Activated CD8-positive, alpha-beta T cell treated with anti-CD3 and anti-CD28 coated beads, Interleukin-2, amount 10 ng/mL, durations not matched to agents 7 days and 5 days (primary cell): ENCODE measurements at regions not wholly inside any gene's neighbourhood (a gene's known extent, or its start where the extent isn't known, plus 50 kb on each side); places are given as distances from the start of the nearest gene placed in this dataset.

Source experiments
- ATAC-seq: fragments of 150-1000 bp; cut with Tn5 transposase; one replicate; pipeline ENCODE4 v1.10.0; 2021; ENCODE audit warnings: moderate library complexity
- CTCF ChIA-PET: fragments of 350-600 bp; sonication (Branson Sonifier 250); formaldehyde crosslinking; loops from one replicate; lab custom pipeline; 2021; ENCODE audit warnings: antibody characterized with exemption; lab: Charles Lee
- POLR2A ChIA-PET: fragments of 350-600 bp; sonication (Branson Sonifier 250); formaldehyde crosslinking; loops from one replicate; lab custom pipeline; 2021; ENCODE audit warnings: antibody characterized with exemption; lab: Charles Lee
- DNase-seq: peaks from one replicate; pipeline ENCODE4 v3.0.0-alpha.2; 2020
- H3K27ac Mint-ChIP-seq: one replicate; pipeline ENCODE4 v1.8.0; 2021; ENCODE audit warnings: mild to moderate bottlenecking, mixed read lengths
- H3K27me3 Mint-ChIP-seq: one replicate; pipeline ENCODE4 v1.8.0; 2021; ENCODE audit warnings: low read depth, mixed read lengths
- H3K36me3 Mint-ChIP-seq: one replicate; pipeline ENCODE4 v1.8.0; 2021; ENCODE audit warnings: low read depth, mixed read lengths
- H3K4me1 Mint-ChIP-seq: one replicate; pipeline ENCODE4 v1.8.0; 2021; ENCODE audit warnings: low read depth, mixed read lengths
- H3K4me3 Mint-ChIP-seq: one replicate; pipeline ENCODE4 v1.8.0; 2021; ENCODE audit warnings: mild to moderate bottlenecking, mixed read lengths
- H3K9me3 Mint-ChIP-seq: one replicate; pipeline ENCODE4 v1.8.0; 2022; ENCODE audit warnings: mixed read lengths; ENCODE audit not compliant: insufficient read depth

DNA sequence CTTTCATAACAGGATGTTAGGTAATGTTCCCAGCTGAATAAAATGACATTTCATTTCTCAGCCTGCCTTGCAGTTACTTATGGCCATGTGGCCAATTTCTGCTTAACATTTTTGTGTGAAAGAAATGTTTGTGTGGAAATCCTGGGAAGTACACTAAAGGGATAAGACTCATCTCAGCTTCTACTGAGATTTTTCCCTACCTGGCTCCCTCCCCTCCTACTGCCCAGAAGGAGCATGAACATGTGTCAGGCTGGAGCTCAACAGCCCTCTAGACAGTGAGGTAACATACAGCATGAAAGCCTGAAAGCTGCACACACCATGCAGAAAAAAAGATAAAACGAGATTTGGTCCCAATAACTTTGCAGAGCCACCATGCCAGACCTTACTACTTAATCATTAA is 288.4 kb upstream of the COX7C start:
- Mint-ChIP-seq H3K9me3 (no peaks in the 10 kb centered on the region), H3K27ac (no peak overlapping the region)

DNA sequence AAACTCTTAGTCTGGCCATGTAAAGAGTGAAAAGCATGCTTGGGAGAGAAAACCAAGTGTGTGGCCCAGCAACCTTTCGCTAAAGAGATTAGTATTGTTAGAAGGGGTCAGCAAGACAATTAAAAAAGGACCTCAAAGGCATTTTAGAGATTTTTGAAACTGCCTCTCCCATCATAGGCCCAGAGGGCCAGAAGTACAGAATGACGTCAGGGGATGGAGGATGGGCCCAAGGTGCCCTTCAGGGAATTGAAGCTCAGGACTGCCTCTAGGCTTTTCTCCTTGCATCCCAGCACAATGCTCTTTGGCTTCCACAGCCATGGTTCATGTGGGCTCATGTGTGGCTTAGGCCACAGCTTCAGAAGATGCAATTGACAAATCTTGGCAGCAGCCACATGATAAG is 287.0 kb upstream of the COX7C start:
- Mint-ChIP-seq H3K4me1 (no peaks in the 10 kb centered on the region), H3K9me3 (no peaks in the 10 kb centered on the region), H3K4me3 (no peak overlapping the region), H3K27ac (no peak overlapping the region), H3K36me3 (no peaks in the 10 kb centered on the region), H3K27me3 (no peaks in the 10 kb centered on the region)
- no peak for DNase-seq
- no peak for ATAC-seq
- ChIA-PET POLR2A (no interaction called here), CTCF (no interaction called here)

More for the DNA sequence above, 288.4 kb upstream of the COX7C start:
- no peaks in the 10 kb centered on the region for H3K36me3 Mint-ChIP-seq
- no peak for ATAC-seq
- H3K4me1 Mint-ChIP-seq, result no peaks in the 10 kb centered on the region
- ChIA-PET CTCF (no interaction called here), POLR2A (no interaction called here)
- no peak for DNase-seq
- no peak overlapping the region for H3K4me3 Mint-ChIP-seq
- no peaks in the 10 kb centered on the region for H3K27me3 Mint-ChIP-seq

DNA sequence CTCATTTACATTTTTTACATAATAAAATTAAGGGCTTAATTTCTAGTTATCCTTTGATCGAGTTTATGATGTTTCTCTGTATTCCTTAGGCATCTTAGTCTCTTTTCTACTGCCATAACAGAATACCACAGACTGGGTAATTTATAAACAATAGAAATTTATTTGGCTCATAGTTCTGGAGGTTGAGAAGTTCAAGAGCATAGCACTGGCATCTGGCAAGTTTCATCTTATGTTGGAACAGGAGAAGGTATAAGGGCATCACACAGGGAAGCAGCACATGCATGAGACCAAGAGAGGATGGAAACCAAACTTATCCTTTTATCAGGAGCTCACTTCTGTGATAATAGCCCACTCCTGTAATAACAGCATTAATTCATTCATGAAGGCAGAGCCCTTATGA is 284.9 kb upstream of the COX7C start:
- H3K4me1 Mint-ChIP-seq, result no peaks in the 10 kb centered on the region
- ChIA-PET CTCF (no interaction called here), POLR2A (no interaction called here)
- H3K27ac Mint-ChIP-seq, result no peak overlapping the region
- DNase-seq (no peak), ATAC-seq (no peak)
- H3K9me3 Mint-ChIP-seq, result no peaks in the 10 kb centered on the region
- no peaks in the 10 kb centered on the region for H3K27me3 Mint-ChIP-seq
- no peak overlapping the region for H3K4me3 Mint-ChIP-seq
- no peaks in the 10 kb centered on the region for H3K36me3 Mint-ChIP-seq

DNA sequence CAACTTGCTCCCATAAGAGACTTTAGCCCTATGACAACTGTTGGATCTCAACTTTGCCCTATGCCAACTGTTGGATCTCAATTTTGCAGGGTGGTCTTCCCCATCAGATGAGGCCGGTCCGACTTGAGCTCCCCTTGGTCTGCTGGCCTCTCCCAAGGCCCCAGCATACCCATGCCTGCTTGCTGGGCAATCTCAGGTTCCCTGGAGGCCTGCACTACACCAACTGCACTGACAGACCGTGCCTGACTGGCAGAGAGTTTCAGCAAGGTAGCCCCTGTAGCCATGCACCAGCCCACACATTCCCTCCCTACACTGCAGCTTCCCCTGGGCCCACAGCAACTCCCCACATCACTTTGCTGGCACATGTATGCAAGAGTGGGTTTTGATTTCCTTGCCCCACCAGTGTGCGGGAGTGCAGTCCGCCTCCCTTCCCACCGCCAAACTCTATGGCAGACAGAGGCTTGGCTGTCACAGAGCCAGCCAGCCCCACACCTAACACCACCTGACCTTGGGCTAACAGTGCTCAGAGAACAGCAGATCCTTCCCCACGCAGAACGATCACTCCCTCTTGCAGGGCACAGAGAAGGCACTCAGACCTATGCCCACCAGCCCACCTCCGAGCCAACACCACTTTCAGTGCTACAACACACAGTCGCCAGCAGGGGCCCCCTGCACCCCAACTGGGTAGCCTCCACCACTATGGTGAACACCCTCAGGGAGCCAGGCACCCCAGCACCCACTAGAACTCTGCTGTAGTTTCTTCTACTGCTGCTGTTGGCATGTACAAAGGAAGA is 279.9 kb upstream of the COX7C start:
- H3K27me3 Mint-ChIP-seq, result no peaks in the 10 kb centered on the region
- ChIA-PET POLR2A (no interaction called here), CTCF (no interaction called here)
- DNase-seq, result no peak
- no peaks in the 10 kb centered on the region for H3K36me3 Mint-ChIP-seq
- no peak overlapping the region for H3K27ac Mint-ChIP-seq
- H3K9me3 Mint-ChIP-seq, result no peaks in the 10 kb centered on the region
- no peaks in the 10 kb centered on the region for H3K4me1 Mint-ChIP-seq
- ATAC-seq, result no peak
- H3K4me3 Mint-ChIP-seq, result no peak overlapping the region

DNA sequence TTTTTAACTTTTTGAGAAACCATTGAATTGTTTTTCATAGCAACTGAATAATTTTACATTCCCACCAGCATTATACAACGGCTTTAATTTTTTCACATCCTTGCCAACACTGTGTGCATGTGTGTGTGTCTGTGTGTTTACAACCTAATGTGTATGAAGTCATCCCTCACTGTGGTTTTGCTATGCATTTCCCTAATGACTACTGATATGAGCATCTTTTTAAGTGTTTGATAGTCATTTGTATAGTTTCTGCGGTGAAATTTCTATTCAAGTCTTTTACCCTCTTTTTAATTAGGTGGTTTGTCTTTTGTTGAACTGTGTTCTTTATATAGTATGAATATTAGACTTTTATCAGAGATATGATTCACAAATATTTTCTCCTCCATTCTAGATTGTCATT is 263.1 kb upstream of the COX7C start:
- no peak for DNase-seq
- H3K36me3 Mint-ChIP-seq, result no peaks in the 10 kb centered on the region
- no peak overlapping the region for H3K4me3 Mint-ChIP-seq
- no peaks in the 10 kb centered on the region for H3K9me3 Mint-ChIP-seq
- no peaks in the 10 kb centered on the region for H3K4me1 Mint-ChIP-seq
- ChIA-PET CTCF (no interaction called here), POLR2A (no interaction called here)
- no peaks in the 10 kb centered on the region for H3K27me3 Mint-ChIP-seq
- H3K27ac Mint-ChIP-seq, result no peak overlapping the region
- ATAC-seq, result no peak

DNA sequence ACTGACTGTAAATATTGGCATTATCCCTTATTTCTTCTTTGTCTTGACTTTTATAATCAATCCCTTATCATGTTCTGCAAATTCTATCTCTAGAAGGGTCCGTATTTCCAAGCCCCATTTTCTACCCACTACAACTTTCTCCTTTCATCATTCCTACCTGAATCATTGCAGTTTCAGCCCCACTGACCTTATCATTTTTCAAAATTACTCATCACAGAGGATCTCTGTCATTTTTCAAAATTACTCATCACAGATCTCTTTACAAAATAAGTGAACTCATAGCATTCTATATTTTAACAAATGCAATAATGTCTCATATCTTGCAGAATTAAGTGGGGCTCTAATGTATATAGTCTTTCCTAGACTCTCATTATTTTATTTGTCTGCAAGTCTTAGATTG is 256.9 kb upstream of the COX7C start:
- DNase-seq (no peak), ATAC-seq (no peak)
- Mint-ChIP-seq H3K4me1 (no peaks in the 10 kb centered on the region), H3K36me3 (no peaks in the 10 kb centered on the region), H3K4me3 (no peak overlapping the region), H3K9me3 (no peaks in the 10 kb centered on the region), H3K27ac (no peak overlapping the region), H3K27me3 (no peaks in the 10 kb centered on the region)
- CTCF ChIA-PET, result no interaction called here
- POLR2A ChIA-PET, result no interaction called here

DNA sequence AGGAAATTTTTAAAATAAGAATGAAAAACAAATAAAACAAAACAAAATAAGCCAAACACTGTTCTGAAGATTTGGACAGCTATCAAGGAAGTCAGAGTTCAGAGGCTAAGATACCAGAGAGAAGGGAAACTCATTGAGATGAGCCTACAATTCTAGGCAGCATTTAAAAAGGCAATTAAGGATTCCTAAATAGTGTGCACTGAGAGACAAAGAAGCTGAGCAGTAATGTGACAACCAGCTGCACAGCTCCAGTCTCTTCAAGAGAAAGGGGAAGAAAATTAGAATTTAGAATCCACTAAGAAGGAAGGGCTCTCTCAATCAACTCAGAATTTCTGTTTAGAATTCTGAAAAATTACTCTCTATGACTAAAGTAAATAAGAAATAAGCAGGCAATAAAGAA is 246.7 kb upstream of the COX7C start:
- Mint-ChIP-seq H3K27me3 (no peaks in the 10 kb centered on the region), H3K27ac (no peak overlapping the region), H3K9me3 (no peaks in the 10 kb centered on the region), H3K4me3 (no peak overlapping the region), H3K36me3 (no peaks in the 10 kb centered on the region), H3K4me1 (no peaks in the 10 kb centered on the region)
- ChIA-PET POLR2A (no interaction called here), CTCF (no interaction called here)
- DNase-seq (no peak), ATAC-seq (no peak)

DNA sequence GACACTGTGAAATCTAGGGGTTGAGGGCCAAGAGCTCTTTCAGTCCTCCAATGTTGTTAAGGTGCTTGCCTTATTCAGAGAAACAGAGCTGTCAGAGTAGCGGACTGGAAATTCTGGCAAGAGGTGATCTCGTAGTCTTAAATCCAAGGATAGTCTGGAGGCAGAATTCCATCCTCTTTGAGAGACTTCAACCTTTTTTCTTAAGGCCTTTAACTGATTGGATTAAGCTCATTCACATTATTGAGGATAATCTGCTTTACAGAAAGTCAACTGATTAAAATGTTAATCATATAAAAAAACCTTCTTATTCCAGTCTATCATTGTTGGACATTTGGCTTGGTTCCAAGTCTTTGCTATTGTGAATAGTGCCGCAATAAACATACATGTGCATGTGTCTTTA is 243.1 kb upstream of the COX7C start:
- ATAC-seq, result no peak

DNA sequence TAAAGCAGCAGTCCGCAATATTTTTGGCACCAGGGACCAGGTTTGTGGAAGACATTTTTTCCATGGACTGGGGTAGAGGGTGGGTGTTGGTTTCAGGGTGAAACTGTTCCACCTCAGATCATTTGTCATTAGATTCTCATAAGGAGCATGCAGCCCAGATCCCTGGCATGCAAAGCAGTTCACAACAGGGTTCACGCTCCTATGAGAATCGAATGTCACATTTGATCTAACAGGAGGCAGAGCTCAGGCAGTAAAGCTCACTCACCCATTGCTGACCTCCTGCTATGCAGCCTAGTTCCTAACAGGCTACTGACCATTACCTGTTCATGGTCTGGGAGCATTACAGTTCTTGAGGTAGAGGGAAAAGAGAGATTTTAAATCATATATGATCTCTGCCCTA is 241.5 kb upstream of the COX7C start:
- CTCF ChIA-PET, result interaction anchor here (0.7 kb wide), 1 partner anchor 787 kb away, joined by 3 read pairs; no protein-coding TSS in a partner anchor
- H3K4me1 Mint-ChIP-seq, result no peaks in the 10 kb centered on the region
- H3K36me3 Mint-ChIP-seq, result no peaks in the 10 kb centered on the region
- H3K9me3 Mint-ChIP-seq, result no peaks in the 10 kb centered on the region
- POLR2A ChIA-PET, result no interaction called here
- no peak for DNase-seq
- H3K4me3 Mint-ChIP-seq, result no peak overlapping the region
- no peaks in the 10 kb centered on the region for H3K27me3 Mint-ChIP-seq
- ATAC-seq, result no peak
- H3K27ac Mint-ChIP-seq, result no peak overlapping the region

More for the DNA sequence above, 243.1 kb upstream of the COX7C start:
- H3K4me3 Mint-ChIP-seq, result no peak overlapping the region
- CTCF ChIA-PET, result no interaction called here
- no peaks in the 10 kb centered on the region for H3K4me1 Mint-ChIP-seq
- no peaks in the 10 kb centered on the region for H3K27me3 Mint-ChIP-seq
- no peak overlapping the region for H3K27ac Mint-ChIP-seq
- no peaks in the 10 kb centered on the region for H3K36me3 Mint-ChIP-seq
- DNase-seq, result no peak
- H3K9me3 Mint-ChIP-seq, result no peaks in the 10 kb centered on the region
- POLR2A ChIA-PET, result no interaction called here

DNA sequence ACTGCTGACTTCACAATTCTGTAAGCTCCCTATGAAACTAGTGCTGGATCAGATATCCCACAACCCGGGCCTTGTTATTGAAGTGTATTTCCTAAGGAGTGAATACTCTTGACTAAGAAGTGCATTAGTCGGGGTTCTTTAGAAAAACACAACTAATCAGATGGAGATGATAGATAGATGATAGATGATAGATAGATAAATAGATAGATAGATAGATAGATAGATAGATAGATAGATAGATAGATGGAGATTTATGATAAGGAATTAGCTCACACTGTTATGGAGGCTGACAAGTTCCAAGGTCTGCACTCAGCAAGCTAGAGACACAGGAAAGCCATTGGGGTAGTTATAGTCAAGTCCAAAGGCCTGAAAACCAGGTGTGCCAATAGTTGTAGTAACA is 214.6 kb upstream of the COX7C start:
- CTCF ChIA-PET, result no interaction called here

DNA sequence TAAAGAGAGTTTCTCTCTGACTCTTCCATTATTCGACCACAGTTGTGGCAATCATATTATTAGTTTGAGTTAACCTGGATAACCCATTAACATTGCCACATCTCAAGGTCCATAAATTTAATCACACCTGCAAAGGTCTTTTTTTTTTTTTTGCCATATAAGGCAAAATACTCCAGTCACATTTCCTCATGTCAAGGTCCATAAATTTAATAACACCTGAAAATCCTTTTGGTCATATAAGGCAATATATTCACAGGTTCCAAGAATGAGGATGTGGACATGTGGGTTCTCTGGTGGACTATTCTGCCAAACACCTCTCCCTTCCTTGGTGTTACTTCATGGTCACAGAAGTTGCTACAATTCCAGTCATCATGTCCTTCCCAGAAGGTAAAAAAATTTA is 213.5 kb upstream of the COX7C start:
- Mint-ChIP-seq H3K27ac (no peak overlapping the region), H3K9me3 (no peaks in the 10 kb centered on the region), H3K36me3 (no peaks in the 10 kb centered on the region), H3K4me1 (no peaks in the 10 kb centered on the region), H3K27me3 (no peaks in the 10 kb centered on the region), H3K4me3 (no peak overlapping the region)
- ATAC-seq (no peak), DNase-seq (no peak)
- CTCF ChIA-PET, result no interaction called here
- POLR2A ChIA-PET, result interaction anchor here (0.6 kb wide), 1 partner anchor 28 kb away, joined by 3 read pairs; no protein-coding TSS in a partner anchor

More for the DNA sequence above, 214.6 kb upstream of the COX7C start:
- Mint-ChIP-seq H3K27me3 (no peaks in the 10 kb centered on the region), H3K9me3 (no peaks in the 10 kb centered on the region), H3K27ac (no peak overlapping the region), H3K36me3 (no peaks in the 10 kb centered on the region), H3K4me3 (no peak overlapping the region), H3K4me1 (no peaks in the 10 kb centered on the region)
- no peak for ATAC-seq
- no peak for DNase-seq
- POLR2A ChIA-PET, result no interaction called here

DNA sequence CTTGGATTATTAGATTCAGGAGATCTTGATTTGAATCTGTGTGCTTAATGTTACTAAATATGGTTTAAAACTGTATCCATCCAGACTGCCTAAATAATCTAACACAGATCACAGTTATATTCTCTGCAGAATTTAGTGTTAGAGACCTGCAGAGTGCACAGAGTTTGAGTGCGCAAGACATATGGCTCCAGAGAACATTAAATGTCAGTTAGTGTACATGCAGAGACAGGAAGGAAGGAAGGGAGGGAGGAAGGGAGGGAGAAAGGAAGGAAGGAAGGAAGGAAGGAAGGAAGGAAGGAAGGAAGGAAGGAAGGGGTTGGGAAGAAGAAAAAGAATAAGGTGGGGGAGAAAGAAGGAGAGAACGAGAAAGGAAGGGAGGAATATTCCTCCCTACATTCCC is 210.0 kb upstream of the COX7C start:
- ATAC-seq, result no peak
- Mint-ChIP-seq H3K27me3 (no peaks in the 10 kb centered on the region), H3K4me3 (no peak overlapping the region), H3K4me1 (no peaks in the 10 kb centered on the region), H3K36me3 (no peaks in the 10 kb centered on the region), H3K9me3 (no peaks in the 10 kb centered on the region), H3K27ac (no peak overlapping the region)
- CTCF ChIA-PET, result no interaction called here
- DNase-seq, result no peak
- POLR2A ChIA-PET, result no interaction called here

DNA sequence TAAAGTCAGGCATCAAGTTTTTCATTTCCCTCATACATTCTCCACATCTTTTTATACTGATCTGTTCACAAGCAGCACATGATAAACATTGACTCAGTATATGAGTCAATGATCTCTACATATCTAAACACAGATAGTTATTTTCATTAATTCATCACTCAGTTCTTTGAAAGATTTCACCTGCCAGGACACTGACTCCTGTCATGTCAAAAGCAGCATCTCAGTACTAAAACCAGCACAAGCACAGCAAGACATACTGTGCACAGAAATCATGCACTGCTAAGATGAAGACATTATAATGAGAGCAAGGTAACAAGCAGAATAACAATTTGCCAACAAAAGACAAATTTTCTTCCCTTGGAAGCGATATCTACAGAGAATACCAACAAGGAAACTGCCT is 206.1 kb upstream of the COX7C start:
- H3K36me3 Mint-ChIP-seq, result no peaks in the 10 kb centered on the region
- ATAC-seq (no peak), DNase-seq (no peak)
- H3K27ac Mint-ChIP-seq, result no peak overlapping the region
- H3K27me3 Mint-ChIP-seq, result no peaks in the 10 kb centered on the region
- H3K4me3 Mint-ChIP-seq, result no peak overlapping the region
- ChIA-PET POLR2A (no interaction called here), CTCF (no interaction called here)
- H3K4me1 Mint-ChIP-seq, result no peaks in the 10 kb centered on the region
- H3K9me3 Mint-ChIP-seq, result no peaks in the 10 kb centered on the region
